Suprapubic skin (tissue), 3 donors: ENCODE measurements at regions not wholly inside any gene's neighbourhood (a gene's known extent, or its start where the extent isn't known, plus 50 kb on each side); places are given as distances from the start of the nearest gene placed in this dataset.

Experiments
- CTCF ChIP-seq, 2 donors: fragments of 200-600 bp in 1 of 2; fragments of 450-650 bp in 1 of 2; sonication (generic) in 1 of 2; IDR thresholded peaks; one replicate each; pipeline ENCODE4 v1.5.1; 2016 to 2019; ENCODE audit warnings: antibody characterized with exemption in 2 of 2, mild to moderate bottlenecking in 1 of 2, moderate library complexity in 1 of 2
- POLR2A ChIP-seq, 2 donors: fragments of 450-650 bp; IDR thresholded peaks; one replicate each; pipeline ENCODE4 v1.6.1; 2017; ENCODE audit warnings: antibody characterized with exemption in 2 of 2, mild to moderate bottlenecking in 2 of 2, moderate library complexity in 2 of 2

- TF ChIP-seq CTCF (IDR thresholded peaks at IDR 0.05) (no peak), POLR2A (IDR thresholded peaks at IDR 0.05) (no peak)
Measured at GRCh38 chr4:67346654-67347053, 198.6 kb downstream of the CENPC start.
